Testis (tissue), 2 donors: ENCODE measurements at regions not wholly inside any gene's neighbourhood (a gene's known extent, or its start where the extent isn't known, plus 50 kb on each side); places are given as distances from the start of the nearest gene placed in this dataset.

Experiments used
- CTCF ChIP-seq, 3 experiments: fragments of 450-650 bp in 2 of 3; fragments of 200-600 bp in 1 of 3; sonication (generic) in 1 of 3; IDR thresholded peaks; one replicate each; pipeline ENCODE4 v1.5.1; 2016 to 2019; ENCODE audit warnings: antibody characterized with exemption in 3 of 3, mild to moderate bottlenecking in 2 of 3, moderate library complexity in 1 of 3
- POLR2A ChIP-seq: fragments of 450-650 bp; IDR thresholded peaks from one replicate; pipeline ENCODE4 v1.6.1; 2017; ENCODE audit warnings: antibody characterized with exemption, mild to moderate bottlenecking, moderate library complexity

- TF ChIP-seq CTCF (IDR thresholded peaks at IDR 0.05) (no peak), POLR2A (no peak)
Measured at GRCh38 chr4:14237911-14238310, 610.4 kb upstream of the BOD1L1 start.
